ENCODE measurements at regions not wholly inside any gene's neighbourhood (a gene's known extent, or its start where the extent isn't known, plus 50 kb on each side); places are given as distances from the start of the nearest gene placed in this dataset.
"Not testable (repeated sequence)": the region's sequence is repeated elsewhere in the genome, so short reads cannot be mapped to it uniquely, and the experiment has no call there.

DNA sequence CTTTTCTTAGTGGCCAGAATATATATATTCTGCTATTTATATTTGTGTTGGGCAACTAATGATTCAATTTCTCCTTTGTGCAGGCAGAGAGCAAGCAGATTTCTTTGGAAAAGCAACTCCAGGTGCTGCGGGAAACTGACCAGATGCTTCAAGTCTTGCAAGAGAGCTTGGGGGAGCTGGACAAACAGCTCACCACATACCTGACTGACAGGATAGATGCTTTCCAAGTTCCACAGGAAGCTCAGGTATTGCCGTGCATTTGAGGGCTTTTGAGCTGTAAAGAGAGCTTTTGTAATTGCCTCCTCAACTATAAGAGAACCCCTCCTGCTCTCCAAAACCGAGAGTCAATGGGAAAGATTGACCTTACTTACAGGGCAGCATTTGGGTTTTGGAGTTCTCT lies 203.5 kb downstream of the UTRN start:
- intact Hi-C loops (cut with micrococcal nuclease; ENCODE audit: unreplicated experiment): no loop called here
- H3K4me1 ChIP-seq (ENCODE audit: control insufficient read depth, insufficient read depth, low read length): no peaks in the 10 kb centered on the region
- ChIA-PET POLR2A (no interaction called here), CTCF (no interaction called here)
- H3K4me3 ChIP-seq (ENCODE audit: low read depth in 2 of 2, low read length in 2 of 2): no peak overlapping the region
- no peak for ATAC-seq
- in situ Hi-C loops (cut with HindIII; ENCODE audit: low pct_unique_long_range_greater_than_20kb, low sequenced_read_pairs): loop anchor here (25.0 kb wide), 1 partner anchor 376 kb away; no protein-coding TSS in a partner anchor
- TF ChIP-seq, protein P1, sequence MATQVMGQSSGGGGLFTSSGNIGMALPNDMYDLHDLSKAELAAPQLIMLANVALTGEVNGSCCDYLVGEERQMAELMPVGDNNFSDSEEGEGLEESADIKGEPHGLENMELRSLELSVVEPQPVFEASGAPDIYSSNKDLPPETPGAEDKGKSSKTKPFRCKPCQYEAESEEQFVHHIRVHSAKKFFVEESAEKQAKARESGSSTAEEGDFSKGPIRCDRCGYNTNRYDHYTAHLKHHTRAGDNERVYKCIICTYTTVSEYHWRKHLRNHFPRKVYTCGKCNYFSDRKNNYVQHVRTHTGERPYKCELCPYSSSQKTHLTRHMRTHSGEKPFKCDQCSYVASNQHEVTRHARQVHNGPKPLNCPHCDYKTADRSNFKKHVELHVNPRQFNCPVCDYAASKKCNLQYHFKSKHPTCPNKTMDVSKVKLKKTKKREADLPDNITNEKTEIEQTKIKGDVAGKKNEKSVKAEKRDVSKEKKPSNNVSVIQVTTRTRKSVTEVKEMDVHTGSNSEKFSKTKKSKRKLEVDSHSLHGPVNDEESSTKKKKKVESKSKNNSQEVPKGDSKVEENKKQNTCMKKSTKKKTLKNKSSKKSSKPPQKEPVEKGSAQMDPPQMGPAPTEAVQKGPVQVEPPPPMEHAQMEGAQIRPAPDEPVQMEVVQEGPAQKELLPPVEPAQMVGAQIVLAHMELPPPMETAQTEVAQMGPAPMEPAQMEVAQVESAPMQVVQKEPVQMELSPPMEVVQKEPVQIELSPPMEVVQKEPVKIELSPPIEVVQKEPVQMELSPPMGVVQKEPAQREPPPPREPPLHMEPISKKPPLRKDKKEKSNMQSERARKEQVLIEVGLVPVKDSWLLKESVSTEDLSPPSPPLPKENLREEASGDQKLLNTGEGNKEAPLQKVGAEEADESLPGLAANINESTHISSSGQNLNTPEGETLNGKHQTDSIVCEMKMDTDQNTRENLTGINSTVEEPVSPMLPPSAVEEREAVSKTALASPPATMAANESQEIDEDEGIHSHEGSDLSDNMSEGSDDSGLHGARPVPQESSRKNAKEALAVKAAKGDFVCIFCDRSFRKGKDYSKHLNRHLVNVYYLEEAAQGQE (IDR thresholded peaks at IDR 0.05; ENCODE audit: insufficient read depth in 1 of 2, low read depth in 2 of 2, low read length in 1 of 2): no peak
- no peak for TF ChIP-seq SIN3A (IDR thresholded peaks at IDR 0.05; ENCODE audit: borderline replicate concordance, insufficient read depth, low read depth, low read length)
- peaks cover 19% of the 10 kb centered on the region for H3K36me3 ChIP-seq (ENCODE audit: control insufficient read depth, insufficient read depth, low read length)
- H3K27ac ChIP-seq (ENCODE audit: low read length): no peak overlapping the region
- H3K27me3 ChIP-seq (ENCODE audit: control insufficient read depth, insufficient read depth, low read length): no peaks in the 10 kb centered on the region
- no TSS peak for BruUV-seq (replicated peaks)
- no peaks in the 10 kb centered on the region for H3K9me3 ChIP-seq (ENCODE audit: control insufficient read depth, insufficient read depth, low read depth, low read length)
- no peak for DNase-seq (ENCODE audit: low read depth, low spot score)

DNA sequence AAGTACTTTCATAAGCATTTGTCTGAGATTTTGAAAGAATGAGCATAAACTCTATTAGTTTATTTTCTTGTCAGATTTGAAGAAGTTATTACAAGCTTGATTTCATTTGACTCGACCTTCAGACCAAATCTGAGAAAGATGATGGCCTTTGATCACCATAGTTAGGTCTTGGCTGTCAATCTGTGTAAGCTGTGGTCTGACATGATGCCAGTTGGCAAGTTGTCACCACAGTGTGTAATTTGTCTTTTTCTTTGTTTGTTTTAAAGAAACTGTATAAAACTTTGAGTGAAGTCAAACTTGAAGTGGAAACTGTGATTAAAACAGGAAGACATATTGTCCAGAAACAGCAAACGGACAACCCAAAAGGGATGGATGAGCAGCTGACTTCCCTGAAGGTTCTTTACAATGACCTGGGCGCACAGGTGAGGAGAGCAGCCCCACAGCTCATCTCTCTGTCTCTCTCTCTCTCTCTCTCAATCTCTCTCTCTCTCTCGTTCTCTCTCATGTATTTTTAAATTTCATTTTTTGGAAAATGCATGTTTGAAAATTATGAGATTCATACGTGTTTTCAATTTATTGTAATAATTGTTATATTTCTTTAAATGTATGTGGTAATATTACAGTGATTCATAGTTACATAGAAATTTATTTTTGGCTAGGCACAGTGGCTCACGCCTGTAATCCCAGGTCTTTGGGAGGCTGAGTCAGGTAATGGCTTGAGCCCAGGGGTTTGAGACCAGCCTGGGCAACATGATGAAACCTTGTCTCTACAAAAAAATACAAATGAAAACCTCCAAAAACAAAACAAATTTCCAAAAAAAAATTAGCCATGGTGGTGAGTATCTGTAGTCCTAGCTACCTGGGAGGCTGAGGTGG lies 208.1 kb downstream of the UTRN start:
- TF ChIP-seq POLR2AphosphoS5 (IDR thresholded peaks at IDR 0.05; ENCODE audit: low read depth, low read length) (no peak), TCF7L2 (IDR thresholded peaks at IDR 0.05; ENCODE audit: low read depth, low read length) (no peak)
- TF ChIP-seq, protein P1 (IDR thresholded peaks at IDR 0.05; ENCODE audit: insufficient read depth in 1 of 2, low read depth in 2 of 2, low read length in 1 of 2): no peak
- in situ Hi-C loops (cut with HindIII; ENCODE audit: low pct_unique_long_range_greater_than_20kb, low sequenced_read_pairs): loop anchor here (25.0 kb wide), 1 partner anchor 381 kb away; no protein-coding TSS in a partner anchor
- CTCF ChIA-PET: no interaction called here
- H3K4me3 ChIP-seq (ENCODE audit: low read depth in 2 of 2, low read length in 2 of 2): no peak overlapping the region
- intact Hi-C loops (cut with micrococcal nuclease; ENCODE audit: unreplicated experiment): no loop called here
- ATAC-seq (no peak), DNase-seq (ENCODE audit: low read depth, low spot score) (no peak)
- no TSS peak for BruUV-seq (replicated peaks)
- no peaks in the 10 kb centered on the region for H3K9me3 ChIP-seq (ENCODE audit: control insufficient read depth, insufficient read depth, low read depth, low read length)
- no peak overlapping the region for H3K27ac ChIP-seq (ENCODE audit: low read length)
- POLR2A ChIA-PET: no interaction called here
- peaks cover 8% of the 10 kb centered on the region for H3K36me3 ChIP-seq (ENCODE audit: control insufficient read depth, insufficient read depth, low read length)
- no peaks in the 10 kb centered on the region for H3K4me1 ChIP-seq (ENCODE audit: control insufficient read depth, insufficient read depth, low read length)
- H3K27me3 ChIP-seq (ENCODE audit: control insufficient read depth, insufficient read depth, low read length): no peaks in the 10 kb centered on the region

GRCh38 chr6:144495076-144495475 lies 209.9 kb downstream of the UTRN start:
- POLR2A ChIA-PET; DNase-seq (ENCODE audit: low read depth, low spot score); H3K36me3 ChIP-seq (ENCODE audit: control insufficient read depth, insufficient read depth, low read length); H3K4me1 ChIP-seq (ENCODE audit: control insufficient read depth, insufficient read depth, low read length); intact Hi-C loops (cut with micrococcal nuclease; ENCODE audit: unreplicated experiment); BruUV-seq (replicated peaks); H3K9me3 ChIP-seq (ENCODE audit: control insufficient read depth, insufficient read depth, low read depth, low read length); CTCF ChIA-PET; H3K27me3 ChIP-seq (ENCODE audit: control insufficient read depth, insufficient read depth, low read length); H3K27ac ChIP-seq (ENCODE audit: low read length); H3K4me3 ChIP-seq (ENCODE audit: low read depth in 2 of 2, low read length in 2 of 2); ATAC-seq: not testable (repeated sequence)
- in situ Hi-C loops (cut with HindIII; ENCODE audit: low pct_unique_long_range_greater_than_20kb, low sequenced_read_pairs): loop anchor here (25.0 kb wide), 1 partner anchor 383 kb away; no protein-coding TSS in a partner anchor
